Fibroblast of villous mesenchyme (primary cell): ENCODE measurements at regions not wholly inside any gene's neighbourhood (a gene's known extent, or its start where the extent isn't known, plus 50 kb on each side); places are given as distances from the start of the nearest gene placed in this dataset.

ENCODE experiments used
- DNase-seq: peaks from one replicate; pipeline ENCODE4 v3.0.0-alpha.2; 2010; ENCODE audit warnings: low read depth
- H3K4me3 ChIP-seq: 2 replicates; pipeline ENCODE4 v1.5.1; 2011; ENCODE audit warnings: low read depth, mild to moderate bottlenecking, low read length
- TF ChIP-seq, protein P1 (sequence below): IDR thresholded peaks from 2 replicates; pipeline ENCODE4 v1.5.1; 2012; ENCODE audit warnings: low read depth, mild to moderate bottlenecking, low read length; ENCODE audit not compliant: insufficient read depth

DNA sequence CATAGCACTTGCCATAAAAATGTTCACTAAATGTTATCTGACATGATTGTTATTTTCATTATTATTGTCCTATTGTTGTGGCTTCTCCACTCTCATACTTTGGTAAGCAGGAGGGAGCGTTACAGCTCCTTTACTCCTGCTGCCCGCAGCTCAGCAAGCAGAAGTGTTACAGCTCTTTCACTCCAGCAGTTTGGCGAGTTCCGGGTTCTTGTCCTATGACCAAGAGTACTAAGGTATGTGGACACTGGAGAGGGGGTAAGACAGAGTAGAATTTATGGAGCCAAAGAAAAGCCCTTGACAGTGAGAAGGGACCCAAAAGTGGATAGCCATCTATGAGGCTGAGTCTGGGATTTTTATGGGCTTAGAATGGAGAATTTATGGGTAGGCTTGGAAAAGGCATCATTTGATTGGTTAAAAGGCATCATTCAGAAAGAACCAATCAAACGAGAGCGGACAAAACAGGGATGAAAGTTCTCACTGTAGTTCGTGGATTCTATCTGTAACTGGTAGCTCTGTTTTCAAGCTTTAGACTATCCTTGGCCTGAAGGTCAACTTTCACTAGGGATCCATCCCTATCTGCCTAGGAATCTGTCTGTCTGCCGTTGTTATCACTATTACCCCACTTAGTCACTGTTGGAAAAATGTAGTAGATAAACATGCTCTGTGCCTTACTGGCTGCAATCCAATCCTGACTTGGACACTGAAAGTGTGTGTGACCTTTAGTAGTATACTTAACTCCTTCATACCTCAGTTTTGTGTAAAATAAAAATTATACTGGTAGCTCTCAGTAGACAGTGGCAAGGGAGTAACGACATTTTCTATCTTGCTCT lies 545.6 kb upstream of the LCORL start:
- TF ChIP-seq, protein P1, sequence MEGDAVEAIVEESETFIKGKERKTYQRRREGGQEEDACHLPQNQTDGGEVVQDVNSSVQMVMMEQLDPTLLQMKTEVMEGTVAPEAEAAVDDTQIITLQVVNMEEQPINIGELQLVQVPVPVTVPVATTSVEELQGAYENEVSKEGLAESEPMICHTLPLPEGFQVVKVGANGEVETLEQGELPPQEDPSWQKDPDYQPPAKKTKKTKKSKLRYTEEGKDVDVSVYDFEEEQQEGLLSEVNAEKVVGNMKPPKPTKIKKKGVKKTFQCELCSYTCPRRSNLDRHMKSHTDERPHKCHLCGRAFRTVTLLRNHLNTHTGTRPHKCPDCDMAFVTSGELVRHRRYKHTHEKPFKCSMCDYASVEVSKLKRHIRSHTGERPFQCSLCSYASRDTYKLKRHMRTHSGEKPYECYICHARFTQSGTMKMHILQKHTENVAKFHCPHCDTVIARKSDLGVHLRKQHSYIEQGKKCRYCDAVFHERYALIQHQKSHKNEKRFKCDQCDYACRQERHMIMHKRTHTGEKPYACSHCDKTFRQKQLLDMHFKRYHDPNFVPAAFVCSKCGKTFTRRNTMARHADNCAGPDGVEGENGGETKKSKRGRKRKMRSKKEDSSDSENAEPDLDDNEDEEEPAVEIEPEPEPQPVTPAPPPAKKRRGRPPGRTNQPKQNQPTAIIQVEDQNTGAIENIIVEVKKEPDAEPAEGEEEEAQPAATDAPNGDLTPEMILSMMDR, result no peak
- DNase-seq, result no peak
- H3K4me3 ChIP-seq, result no peak overlapping the region

DNA sequence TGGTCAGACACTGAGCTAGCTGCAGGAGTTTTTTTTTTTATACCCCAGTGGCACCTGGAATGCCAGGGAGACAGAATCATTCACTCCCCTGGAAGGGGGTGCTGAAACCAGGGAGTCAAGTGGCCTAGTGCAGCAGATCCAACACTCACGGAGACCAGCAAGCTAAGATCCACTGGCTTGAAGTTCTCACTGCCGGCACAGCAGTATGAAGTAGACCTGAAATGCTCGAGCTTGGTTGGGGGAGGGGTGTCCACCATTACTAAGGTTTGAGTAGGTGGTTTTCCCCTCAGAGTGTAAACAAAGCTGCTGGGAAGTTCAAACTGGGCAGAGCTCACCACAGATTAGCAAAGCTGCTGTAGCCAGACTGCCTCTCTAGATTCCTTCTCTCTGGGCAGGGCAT lies 537.9 kb upstream of the LCORL start:
- H3K4me3 ChIP-seq, result no peak overlapping the region
- TF ChIP-seq, protein P1, result no peak
- no peak for DNase-seq

DNA sequence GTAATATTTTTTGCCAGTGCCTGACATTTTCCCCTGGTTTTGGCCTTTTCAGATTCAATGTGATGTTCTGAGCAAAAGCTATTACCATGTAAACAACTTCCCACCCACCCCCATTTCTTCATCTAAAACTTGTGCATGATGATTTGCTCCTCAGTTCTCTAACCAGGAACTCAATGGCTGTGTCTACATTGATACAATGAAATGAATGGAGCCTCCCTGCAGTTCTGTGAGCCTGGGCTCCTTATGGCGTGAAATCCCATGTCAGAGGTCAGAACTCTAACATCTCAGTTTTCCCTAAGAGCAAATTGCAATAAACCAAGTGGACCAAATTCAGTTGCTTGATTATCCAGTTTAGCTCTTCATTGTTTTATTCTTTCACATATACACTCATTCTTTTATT lies 534.8 kb upstream of the LCORL start:
- no peak overlapping the region for H3K4me3 ChIP-seq
- TF ChIP-seq, protein P1, result no peak

DNA sequence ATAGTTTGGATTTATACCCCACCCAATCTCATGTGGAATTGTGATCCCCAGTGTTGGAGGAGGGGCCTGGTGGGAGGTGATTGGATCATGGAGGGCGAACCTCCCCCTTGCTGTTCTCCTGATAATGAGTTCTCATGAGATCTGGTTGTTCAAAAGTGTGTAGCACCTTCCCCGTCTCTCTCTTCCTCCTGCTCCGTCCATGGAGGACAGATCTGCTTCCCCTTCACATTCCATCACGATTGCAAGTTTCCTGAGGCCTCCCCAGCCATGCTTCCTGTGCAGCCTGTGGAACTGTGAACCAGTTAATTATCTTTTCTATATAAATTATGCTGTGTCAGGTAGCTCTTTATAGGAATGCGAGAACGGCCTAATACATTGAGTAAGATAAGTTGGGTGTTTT lies 518.8 kb upstream of the LCORL start:
- no peak for DNase-seq
- no peak overlapping the region for H3K4me3 ChIP-seq
- TF ChIP-seq, protein P1, result no peak

More for the DNA sequence above, 534.8 kb upstream of the LCORL start:
- DNase-seq, result no peak

DNA sequence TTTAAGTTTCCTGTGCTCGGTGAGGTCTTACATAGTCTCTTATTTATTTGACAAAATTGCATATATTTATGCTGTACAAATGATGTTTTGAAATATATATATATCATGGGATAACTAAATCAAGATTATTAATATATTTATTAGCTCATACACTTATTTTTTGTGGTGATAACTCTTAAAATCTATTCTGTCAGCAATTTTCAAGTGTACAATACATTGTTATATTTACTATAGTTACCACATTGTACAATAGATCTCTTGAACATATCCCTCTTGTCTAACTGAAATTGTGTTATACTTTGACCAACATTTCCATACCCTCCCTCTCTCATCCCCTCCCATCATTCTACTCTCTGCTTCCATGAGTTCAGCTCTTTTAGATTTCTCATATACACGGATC lies 516.6 kb upstream of the LCORL start:
- no peak overlapping the region for H3K4me3 ChIP-seq
- TF ChIP-seq, protein P1, result no peak
- no peak for DNase-seq

DNA sequence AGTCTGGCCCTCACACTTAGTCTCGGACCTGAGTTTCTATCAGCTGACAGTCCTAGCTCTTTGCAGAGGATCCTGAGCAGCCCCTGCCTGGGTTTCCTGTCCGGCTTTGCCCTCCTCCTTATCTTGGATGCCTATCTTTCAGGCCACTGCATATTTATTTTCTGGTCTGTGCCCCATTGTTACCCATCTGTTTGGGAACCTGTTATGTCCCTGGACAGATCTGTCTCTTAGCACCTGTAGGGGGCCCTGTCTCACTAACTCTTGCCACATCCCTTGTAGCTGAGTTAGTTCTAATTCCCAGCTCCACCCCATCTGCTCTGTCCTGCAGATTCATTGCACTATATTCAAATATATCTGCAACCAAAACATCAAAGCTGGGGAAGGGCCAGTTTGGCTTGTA lies 514.9 kb upstream of the LCORL start:
- no peak overlapping the region for H3K4me3 ChIP-seq
- DNase-seq, result no peak
- TF ChIP-seq, protein P1, result no peak

DNA sequence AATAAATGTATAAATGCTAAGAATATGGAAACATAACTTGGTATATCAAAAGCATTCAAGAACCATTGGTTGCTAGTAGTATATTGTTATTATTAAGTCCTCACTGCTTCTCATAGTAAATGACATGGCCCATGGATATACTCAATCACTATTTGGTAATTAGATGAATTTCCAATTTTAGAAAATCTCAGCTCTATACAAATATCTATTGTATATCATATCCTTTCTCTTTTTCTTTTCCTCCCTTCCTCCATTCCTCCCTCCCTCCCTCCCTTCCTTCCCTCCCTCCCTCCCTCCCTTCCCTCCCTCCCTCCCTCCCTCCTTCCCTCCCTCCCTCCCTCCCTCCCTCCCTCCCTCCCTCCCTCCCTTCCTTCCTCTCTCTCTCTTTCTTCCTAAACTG lies 514.4 kb upstream of the LCORL start:
- TF ChIP-seq, protein P1, result no peak
- no peak for DNase-seq
- no peak overlapping the region for H3K4me3 ChIP-seq
